ENCODE measurements at regions not wholly inside any gene's neighbourhood (a gene's known extent, or its start where the extent isn't known, plus 50 kb on each side); places are given as distances from the start of the nearest gene placed in this dataset.
A peak's percentile ranks its signal among the peaks of the same experiment; 100 is the strongest.

DNA sequence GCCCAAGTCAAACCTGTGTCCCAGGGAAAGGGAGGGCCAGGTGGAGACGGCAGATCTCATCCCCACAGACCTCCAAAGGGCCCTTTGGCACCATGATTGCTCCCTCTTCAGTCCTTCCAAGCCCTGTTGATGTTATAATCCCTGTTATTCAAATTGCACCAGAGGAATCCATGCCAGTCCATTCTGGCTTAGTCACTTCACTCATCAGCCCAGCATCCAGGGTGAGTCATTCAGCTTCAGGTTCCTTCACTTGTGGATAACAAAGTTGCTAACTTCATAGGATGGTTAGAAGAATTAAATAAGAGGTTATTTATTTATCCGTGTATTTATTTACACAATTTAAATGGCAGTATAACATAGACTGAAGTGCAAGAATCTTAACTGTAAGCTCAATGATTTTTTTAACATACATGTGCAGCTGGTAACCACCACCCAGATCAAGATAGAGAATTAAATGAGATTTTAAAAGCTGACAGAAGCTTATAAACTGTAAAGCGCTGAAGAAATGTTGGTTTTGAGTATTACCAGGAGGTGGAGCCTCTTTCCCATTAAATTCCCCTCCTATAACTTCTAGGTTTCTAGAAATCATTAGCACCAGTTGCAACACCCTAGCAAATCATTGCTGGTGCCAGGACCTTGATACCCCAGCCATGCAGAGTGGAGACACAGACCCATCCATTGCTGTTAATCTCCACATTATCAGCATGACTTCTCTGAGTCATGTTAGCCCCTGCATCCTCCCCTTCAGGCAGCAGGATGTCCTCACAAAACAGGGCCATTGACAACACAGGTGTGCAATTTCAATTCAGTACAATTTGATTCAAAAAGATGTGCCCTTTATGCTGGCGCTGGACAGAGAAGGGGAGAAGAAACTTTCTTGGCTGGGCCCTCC, 77.4 kb downstream of the SEC61B start:
- Histone ChIP-seq H3K79me2 (ENCODE audit: insufficient read depth, low read length) (no peaks in the 10 kb centered on the region), H3K4me1 (ENCODE audit: insufficient read depth, low read length) (no peaks in the 10 kb centered on the region), H3K9me3 (ENCODE audit: low read length) (no peaks in the 10 kb centered on the region), H3K36me3 (replicated peaks in 1 of 2; ENCODE audit: control insufficient read depth in 1 of 2, insufficient read depth in 2 of 2, low read length in 2 of 2) (no peaks in the 10 kb centered on the region), H4K20me1 (ENCODE audit: insufficient read depth, low read length) (no peaks in the 10 kb centered on the region), H3K27me3 (ENCODE audit: control insufficient read depth in 1 of 2, insufficient read depth in 2 of 2, low read length in 2 of 2) (peaks cover 0 to 3% of the 10 kb centered on the region in 2 experiments; a peak in 2 of 5 replicates), H2AFZ (ENCODE audit: low read length) (no peak overlapping the region), H3K4me2 (ENCODE audit: low read depth, low read length) (no peak overlapping the region), H3K4me3 (replicated peaks in 1 of 3; ENCODE audit: insufficient read depth in 1 of 3, low read depth in 2 of 3, low read length in 3 of 3) (no peak overlapping the region), H3K9ac (ENCODE audit: insufficient read depth, low read depth, low read length) (no peak overlapping the region), H3K27ac (ENCODE audit: extremely low read length, insufficient read depth, low read length) (no peak overlapping the region)
- in situ Hi-C loops (cut with HindIII; ENCODE audit: extremely low pct_ligation_motif_present, low pct_unique_long_range_greater_than_20kb) (no loop called here), intact Hi-C loops (cut with micrococcal nuclease; ENCODE audit: unreplicated experiment) (no loop called here)
- DNase-seq (ENCODE audit: low spot score) (peak; percentile 7), ATAC-seq (peak; percentile 77), FAIRE-seq (no peak)
- CTCF ChIA-PET (ENCODE audit: low intra/inter-chr PET ratio, low total read pairs), result no interaction called here
- WGBS (ENCODE audit: low lambda C conversion rate), result 14% methylated on average over 4 of the region's 4 CpGs
- no TSS peak for BruUV-seq (replicated peaks)
- no peak for TF ChIP-seq FOXM1 (CRISPR knock-in tag; IDR thresholded peaks at IDR 0.05)
- peak; percentile 34 for TF ChIP-seq STAG1 (CRISPR knock-in tag; IDR thresholded peaks at IDR 0.05)
- no peak for TF ChIP-seq NCOA2 (CRISPR knock-in tag; IDR thresholded peaks at IDR 0.05)
- POLR2A ChIA-PET, result no interaction called here

DNA sequence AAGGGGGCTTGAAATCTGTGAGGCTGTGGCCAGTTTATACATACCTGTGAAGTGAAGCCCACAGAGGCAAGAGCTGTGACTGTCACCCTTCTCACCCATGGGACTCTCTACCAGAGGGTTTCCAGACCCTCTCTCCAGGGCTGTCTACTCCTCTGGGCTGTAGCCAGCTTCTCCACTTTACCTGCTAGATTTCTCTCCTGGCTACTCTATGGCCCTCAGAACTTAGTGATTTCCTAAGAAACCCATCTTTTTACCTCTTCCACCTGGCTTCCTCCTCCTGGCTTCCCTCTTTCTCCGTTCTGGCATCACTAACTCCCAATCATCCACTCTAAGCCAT, 78.0 kb downstream of the SEC61B start:
- Histone ChIP-seq H3K9ac (ENCODE audit: insufficient read depth, low read depth, low read length) (no peak overlapping the region), H3K27ac (ENCODE audit: extremely low read length, insufficient read depth, low read length) (no peak overlapping the region), H3K4me1 (ENCODE audit: insufficient read depth, low read length) (no peaks in the 10 kb centered on the region), H3K27me3 (ENCODE audit: control insufficient read depth in 1 of 2, insufficient read depth in 2 of 2, low read length in 2 of 2) (peaks cover 0 to 3% of the 10 kb centered on the region in 2 experiments; a peak in 2 of 5 replicates), H2AFZ (ENCODE audit: low read length) (no peak overlapping the region), H3K36me3 (replicated peaks in 1 of 2; ENCODE audit: control insufficient read depth in 1 of 2, insufficient read depth in 2 of 2, low read length in 2 of 2) (no peaks in the 10 kb centered on the region), H3K4me3 (replicated peaks in 1 of 3; ENCODE audit: insufficient read depth in 1 of 3, low read depth in 2 of 3, low read length in 3 of 3) (no peak overlapping the region), H3K79me2 (ENCODE audit: insufficient read depth, low read length) (no peaks in the 10 kb centered on the region), H3K4me2 (ENCODE audit: low read depth, low read length) (no peak overlapping the region), H3K9me3 (ENCODE audit: low read length) (no peaks in the 10 kb centered on the region), H4K20me1 (ENCODE audit: insufficient read depth, low read length) (no peaks in the 10 kb centered on the region)
- no peak for DNase-seq (ENCODE audit: low spot score)
- FAIRE-seq, result no peak
- 0% methylated on average over 1 of the region's 1 CpG for WGBS (ENCODE audit: low lambda C conversion rate)
- CTCF ChIA-PET (ENCODE audit: low intra/inter-chr PET ratio, low total read pairs), result no interaction called here
- in situ Hi-C loops (cut with HindIII; ENCODE audit: extremely low pct_ligation_motif_present, low pct_unique_long_range_greater_than_20kb) (no loop called here), intact Hi-C loops (cut with micrococcal nuclease; ENCODE audit: unreplicated experiment) (no loop called here)
- no peak for ATAC-seq
- BruUV-seq (replicated peaks), result no TSS peak
- POLR2A ChIA-PET, result no interaction called here
- no peak for TF ChIP-seq FOXP1 (IDR thresholded peaks at IDR 0.05)
- TF ChIP-seq FOXP1 (CRISPR knock-in tag; IDR thresholded peaks at IDR 0.05), result no peak
- TF ChIP-seq MIER2 (CRISPR knock-in tag; IDR thresholded peaks at IDR 0.05), result no peak
- TF ChIP-seq, protein P1, sequence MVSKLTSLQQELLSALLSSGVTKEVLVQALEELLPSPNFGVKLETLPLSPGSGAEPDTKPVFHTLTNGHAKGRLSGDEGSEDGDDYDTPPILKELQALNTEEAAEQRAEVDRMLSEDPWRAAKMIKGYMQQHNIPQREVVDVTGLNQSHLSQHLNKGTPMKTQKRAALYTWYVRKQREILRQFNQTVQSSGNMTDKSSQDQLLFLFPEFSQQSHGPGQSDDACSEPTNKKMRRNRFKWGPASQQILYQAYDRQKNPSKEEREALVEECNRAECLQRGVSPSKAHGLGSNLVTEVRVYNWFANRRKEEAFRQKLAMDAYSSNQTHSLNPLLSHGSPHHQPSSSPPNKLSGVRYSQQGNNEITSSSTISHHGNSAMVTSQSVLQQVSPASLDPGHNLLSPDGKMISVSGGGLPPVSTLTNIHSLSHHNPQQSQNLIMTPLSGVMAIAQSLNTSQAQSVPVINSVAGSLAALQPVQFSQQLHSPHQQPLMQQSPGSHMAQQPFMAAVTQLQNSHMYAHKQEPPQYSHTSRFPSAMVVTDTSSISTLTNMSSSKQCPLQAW (CRISPR knock-in tag; IDR thresholded peaks at IDR 0.05), result no peak
- TF ChIP-seq, protein P2, sequence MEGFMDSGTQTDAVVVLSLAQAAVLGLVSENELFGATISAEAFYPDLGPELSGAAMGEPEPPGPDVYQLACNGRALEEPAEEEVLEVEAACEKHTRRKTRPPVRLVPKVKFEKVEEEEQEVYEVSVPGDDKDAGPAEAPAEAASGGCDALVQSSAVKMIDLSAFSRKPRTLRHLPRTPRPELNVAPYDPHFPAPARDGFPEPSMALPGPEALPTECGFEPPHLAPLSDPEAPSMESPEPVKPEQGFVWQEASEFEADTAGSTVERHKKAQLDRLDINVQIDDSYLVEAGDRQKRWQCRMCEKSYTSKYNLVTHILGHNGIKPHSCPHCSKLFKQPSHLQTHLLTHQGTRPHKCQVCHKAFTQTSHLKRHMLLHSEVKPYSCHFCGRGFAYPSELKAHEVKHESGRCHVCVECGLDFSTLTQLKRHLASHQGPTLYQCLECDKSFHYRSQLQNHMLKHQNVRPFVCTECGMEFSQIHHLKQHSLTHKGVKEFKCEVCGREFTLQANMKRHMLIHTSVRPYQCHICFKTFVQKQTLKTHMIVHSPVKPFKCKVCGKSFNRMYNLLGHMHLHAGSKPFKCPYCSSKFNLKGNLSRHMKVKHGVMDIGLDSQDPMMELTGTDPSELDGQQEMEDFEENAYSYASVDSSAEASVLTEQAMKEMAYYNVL (CRISPR knock-in tag; IDR thresholded peaks at IDR 0.05; ENCODE audit: borderline replicate concordance), result no peak
- TF ChIP-seq, protein P3, sequence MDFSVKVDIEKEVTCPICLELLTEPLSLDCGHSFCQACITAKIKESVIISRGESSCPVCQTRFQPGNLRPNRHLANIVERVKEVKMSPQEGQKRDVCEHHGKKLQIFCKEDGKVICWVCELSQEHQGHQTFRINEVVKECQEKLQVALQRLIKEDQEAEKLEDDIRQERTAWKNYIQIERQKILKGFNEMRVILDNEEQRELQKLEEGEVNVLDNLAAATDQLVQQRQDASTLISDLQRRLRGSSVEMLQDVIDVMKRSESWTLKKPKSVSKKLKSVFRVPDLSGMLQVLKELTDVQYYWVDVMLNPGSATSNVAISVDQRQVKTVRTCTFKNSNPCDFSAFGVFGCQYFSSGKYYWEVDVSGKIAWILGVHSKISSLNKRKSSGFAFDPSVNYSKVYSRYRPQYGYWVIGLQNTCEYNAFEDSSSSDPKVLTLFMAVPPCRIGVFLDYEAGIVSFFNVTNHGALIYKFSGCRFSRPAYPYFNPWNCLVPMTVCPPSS (IDR thresholded peaks at IDR 0.05), result no peak
- no peak for TF ChIP-seq MXI1 (IDR thresholded peaks at IDR 0.05; ENCODE audit: borderline replicate concordance, low read depth, low read length)
- TF ChIP-seq, protein P4, sequence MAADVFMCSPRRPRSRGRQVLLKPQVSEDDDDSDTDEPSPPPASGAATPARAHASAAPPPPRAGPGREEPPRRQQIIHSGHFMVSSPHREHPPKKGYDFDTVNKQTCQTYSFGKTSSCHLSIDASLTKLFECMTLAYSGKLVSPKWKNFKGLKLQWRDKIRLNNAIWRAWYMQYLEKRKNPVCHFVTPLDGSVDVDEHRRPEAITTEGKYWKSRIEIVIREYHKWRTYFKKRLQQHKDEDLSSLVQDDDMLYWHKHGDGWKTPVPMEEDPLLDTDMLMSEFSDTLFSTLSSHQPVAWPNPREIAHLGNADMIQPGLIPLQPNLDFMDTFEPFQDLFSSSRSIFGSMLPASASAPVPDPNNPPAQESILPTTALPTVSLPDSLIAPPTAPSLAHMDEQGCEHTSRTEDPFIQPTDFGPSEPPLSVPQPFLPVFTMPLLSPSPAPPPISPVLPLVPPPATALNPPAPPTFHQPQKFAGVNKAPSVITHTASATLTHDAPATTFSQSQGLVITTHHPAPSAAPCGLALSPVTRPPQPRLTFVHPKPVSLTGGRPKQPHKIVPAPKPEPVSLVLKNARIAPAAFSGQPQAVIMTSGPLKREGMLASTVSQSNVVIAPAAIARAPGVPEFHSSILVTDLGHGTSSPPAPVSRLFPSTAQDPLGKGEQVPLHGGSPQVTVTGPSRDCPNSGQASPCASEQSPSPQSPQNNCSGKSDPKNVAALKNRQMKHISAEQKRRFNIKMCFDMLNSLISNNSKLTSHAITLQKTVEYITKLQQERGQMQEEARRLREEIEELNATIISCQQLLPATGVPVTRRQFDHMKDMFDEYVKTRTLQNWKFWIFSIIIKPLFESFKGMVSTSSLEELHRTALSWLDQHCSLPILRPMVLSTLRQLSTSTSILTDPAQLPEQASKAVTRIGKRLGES (CRISPR knock-in tag; IDR thresholded peaks at IDR 0.05; ENCODE audit: borderline replicate concordance), result no peak
